GM21723 (cell line): ENCODE measurements at regions not wholly inside any gene's neighbourhood (a gene's known extent, or its start where the extent isn't known, plus 50 kb on each side); places are given as distances from the start of the nearest gene placed in this dataset.

Experiments
- ATAC-seq: cut with Tn5 transposase; IDR thresholded peaks from one replicate; pipeline ENCODE4 v1.9.1; 2021; ENCODE audit warnings: mild to moderate bottlenecking, moderate library complexity; ENCODE audit not compliant: unreplicated experiment

DNA sequence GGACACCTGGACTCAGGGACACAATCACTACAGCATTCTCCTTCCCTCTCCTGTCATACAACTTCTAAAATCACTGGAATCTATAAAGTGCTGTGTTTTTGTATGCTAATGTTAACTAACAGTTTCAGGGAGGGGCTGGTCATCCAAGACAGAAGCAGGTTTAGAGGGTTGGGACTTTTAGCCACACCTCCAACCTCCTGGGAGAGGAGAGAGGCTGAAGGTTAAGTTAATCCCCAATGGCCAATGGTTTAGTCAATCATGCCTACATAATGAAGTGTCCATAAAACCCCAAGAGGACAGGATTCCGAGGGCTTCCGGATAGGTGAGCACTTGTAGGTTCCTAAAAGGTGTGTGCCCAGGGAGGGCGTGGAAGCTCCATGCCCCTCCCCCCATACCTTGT lies 219.3 kb upstream of the CTNNB1 start:
- ATAC-seq = no peak

DNA sequence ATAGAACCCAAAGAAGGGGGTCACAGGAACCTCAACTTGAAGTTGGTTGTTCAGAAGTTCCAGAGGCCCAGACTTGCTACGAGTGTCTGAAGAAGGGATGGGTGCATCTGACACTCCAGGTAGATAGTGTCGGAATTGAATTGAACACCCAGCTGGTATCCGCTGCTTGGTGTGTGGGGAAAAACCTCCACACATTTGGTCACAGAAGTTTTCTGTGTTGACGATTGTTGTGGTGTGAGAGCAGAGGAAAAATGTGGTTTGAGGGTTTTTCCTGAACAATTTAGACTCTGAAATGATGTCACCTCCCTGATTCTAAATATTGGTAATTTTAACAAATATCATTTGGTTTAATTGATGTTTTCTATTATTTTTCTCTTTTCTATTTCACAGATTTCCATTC lies 218.8 kb upstream of the CTNNB1 start:
- no peak for ATAC-seq

DNA sequence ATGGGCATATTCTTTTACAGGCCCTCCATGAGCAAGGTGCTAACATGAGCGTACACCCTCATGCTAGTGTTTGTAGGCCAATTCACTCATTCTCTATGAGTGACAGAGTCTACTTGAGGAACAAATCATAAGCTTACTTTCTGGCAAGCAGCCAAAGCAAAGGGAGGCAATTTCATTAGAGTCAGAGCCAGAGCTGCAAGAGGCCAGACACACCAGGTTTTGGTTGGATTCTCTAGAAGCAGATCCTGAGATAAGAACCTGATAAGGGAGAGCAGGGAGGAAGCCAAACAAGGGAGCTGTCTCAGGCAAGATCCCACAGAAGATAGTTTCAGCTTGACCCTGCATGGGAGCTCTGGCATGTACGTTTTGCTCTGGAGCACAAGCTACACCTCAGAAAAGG lies 214.1 kb upstream of the CTNNB1 start:
- ATAC-seq = no peak

DNA sequence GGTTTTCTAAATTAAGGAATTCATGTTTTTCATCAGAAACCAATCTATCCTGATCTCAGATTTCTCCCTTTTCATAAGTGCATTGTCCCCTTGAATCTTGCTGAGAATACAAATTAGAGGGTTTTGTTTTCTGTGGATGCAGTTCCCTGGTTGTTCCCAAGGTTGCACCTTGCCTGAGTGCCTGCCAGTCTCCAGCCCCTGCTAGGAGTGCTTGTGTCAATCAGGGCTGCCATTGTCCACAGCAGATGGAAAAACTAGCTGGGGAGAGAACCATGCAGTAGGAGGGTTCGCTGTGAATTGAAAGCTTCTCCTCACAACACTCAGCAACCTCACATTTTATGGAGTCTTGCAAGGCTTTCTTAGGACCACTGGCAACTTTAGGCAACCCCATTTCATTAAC lies 210.8 kb upstream of the CTNNB1 start:
- no peak for ATAC-seq

DNA sequence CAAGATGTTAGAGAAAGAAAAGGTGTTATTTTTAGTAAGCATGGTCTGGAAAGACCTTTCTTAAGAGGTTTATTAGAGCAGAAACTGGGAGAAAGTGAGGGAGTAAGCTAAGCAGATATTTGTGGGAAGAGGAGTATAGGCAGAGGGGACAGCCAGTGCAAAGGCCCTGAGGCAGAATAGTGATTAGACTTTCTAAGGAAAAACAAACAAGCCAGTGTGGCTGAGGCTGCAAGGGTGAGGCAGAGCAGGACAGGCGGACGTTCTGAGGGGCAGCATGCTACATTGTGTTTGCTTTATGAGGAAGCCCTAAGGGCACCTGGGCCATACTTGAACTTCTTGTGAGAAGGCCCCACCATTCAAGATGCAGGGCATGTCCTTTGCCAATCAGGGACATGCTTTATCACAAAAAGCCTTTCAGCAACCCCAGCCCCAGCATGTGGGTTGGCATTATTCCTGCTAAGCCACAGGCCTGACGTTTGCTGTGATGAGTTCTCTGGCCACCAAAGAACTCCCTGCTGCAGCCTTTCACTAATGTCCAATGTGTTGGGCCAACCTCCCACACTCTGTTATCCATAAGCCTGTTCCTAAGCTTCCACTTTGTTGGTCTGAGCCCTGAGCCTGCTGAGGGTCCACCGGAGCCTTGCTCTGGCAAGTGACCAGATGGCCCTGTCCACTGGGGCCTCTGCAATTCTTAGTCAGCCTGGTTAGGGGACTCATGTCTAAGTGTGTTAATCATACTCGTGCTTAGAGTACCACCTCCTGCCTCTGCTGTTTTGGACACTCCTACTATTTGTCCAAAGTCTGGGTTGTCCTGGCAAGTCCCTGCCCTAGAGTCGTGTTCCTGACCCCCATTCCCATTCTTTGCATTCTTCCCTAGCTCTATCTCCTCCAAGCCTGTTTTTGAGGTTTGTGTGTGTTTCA lies 209.9 kb upstream of the CTNNB1 start:
- ATAC-seq = no peak

DNA sequence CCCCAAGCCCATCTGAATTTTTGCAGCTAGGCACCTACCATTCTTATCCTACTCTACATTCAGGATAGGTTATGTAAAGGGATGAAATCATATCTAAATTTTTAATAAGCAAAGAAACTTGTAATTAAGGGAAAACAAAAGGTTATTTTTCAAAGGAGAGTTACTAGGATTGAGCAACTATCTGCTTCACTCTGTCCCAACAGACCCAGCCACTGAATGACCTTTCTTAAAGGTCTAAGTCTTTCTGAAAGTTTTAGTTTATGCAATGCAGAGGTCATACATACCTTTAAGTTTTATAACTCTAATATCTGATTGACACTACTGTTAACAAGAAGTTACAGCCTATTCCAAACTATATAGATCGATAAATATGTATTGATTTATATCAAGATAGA lies 209.2 kb upstream of the CTNNB1 start:
- ATAC-seq = no peak

DNA sequence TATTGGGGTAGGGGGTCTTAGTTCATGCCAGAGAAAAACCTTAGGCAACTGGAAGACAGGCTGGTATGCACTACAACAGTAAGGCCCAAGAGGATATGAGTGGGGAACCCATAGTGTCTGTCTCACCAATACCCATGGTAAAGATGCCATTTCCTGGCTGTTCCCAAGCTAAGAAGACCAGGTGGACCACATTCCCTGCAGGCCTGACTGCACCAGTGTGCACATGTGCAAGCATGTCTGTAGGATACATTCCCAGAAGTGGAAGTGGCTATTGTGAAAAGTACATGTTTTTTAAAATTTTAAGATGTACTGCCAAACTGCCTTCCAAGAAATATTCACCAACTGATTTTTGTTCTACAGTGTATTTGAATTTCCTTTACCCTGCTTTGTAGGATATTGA lies 207.3 kb upstream of the CTNNB1 start:
- ATAC-seq = no peak

DNA sequence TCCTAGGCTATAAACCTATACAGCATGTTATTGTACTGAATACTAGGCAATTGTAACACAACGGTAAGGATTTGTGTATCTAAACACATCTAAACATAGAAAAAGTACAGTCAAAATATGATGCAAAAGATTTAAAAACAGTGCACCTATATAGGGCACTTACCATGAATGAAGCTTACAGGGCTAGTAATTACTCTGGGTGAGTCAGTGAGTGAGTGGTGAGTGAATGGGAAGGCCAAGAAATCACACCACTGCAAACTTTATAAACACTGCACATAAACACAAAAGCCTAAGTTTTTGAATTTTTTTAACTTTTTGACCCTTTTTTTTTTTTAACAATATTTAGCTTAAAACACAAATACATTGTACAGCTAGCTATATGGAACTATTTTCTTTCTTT lies 204.7 kb upstream of the CTNNB1 start:
- ATAC-seq = no peak

DNA sequence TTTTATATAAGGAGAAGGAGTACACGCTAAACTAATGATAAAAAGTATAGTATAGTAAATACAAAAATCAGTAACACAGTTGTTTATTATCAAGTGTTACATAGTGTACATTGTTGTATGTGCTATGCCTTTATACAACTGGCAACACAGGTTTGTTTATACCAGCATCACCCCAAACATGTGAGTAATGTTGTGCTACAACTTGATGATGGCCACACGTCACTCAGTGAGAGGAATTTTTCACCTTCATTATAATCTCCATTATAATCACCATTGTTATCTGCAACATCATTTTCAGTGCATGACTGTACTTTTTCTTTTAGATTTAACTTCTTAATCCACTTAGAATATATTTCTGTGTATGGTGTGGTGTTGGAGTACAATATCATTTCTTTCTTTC lies 204.0 kb upstream of the CTNNB1 start:
- ATAC-seq = no peak

DNA sequence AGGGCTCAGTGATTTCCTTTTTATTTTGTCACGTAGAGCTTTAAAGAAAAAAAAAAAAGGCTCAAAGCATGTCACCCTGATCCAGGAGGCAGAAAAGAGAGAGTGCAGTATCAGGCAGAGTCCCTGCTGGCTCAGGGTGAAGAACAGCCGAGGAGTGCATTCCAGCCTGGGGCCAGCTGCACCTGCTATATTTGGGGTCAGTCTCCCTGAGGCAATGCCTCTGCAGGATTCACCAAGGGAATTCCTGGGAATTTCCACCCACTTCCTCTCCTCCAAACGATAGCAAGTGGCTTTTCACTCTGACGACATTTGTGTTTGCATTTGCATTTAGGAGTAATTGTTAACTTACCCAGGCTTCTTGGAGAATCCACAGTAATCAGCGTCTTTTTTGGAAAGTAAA lies 202.9 kb upstream of the CTNNB1 start:
- no peak for ATAC-seq

DNA sequence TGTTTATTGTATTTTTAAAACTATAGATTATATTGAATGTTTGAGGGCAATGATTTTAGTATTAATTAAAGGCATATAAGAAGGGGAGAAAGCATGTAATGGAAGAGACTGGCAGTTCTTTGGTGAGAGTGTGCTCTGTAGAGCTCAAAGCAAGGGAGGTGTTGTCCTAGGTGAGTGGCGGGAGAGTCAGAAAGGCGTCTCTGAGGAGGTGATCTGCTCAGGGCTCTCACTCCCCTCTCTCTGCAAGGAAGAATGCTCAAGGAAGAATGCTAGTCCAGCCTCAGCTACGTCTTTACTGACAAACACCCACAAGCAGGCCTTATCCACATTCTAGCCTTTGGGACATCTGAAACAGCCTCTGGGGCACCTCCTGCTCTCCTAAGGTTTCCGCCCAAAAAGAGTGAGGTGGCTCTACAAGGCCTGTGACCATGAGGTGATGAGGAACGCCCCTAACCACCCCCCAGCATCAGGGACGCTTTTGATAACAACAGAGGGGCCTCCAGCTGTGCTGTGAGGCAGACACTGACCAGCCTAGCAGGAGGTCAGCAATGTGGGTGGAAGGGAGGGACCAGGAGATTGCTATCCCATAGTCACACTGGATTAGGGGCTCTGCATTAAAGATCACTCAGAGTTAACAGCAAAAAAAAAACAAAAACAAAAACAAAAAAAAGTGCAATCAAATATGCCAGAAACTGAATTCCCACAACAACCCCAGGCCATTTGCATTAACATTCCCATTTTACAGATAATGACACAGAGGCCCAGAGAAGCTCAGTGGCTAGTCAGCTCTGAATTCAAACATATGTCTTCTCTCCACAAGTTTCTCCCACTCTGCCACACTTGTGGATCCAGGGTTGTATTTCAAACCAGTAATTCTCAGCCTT lies 202.2 kb upstream of the CTNNB1 start:
- ATAC-seq = no peak

DNA sequence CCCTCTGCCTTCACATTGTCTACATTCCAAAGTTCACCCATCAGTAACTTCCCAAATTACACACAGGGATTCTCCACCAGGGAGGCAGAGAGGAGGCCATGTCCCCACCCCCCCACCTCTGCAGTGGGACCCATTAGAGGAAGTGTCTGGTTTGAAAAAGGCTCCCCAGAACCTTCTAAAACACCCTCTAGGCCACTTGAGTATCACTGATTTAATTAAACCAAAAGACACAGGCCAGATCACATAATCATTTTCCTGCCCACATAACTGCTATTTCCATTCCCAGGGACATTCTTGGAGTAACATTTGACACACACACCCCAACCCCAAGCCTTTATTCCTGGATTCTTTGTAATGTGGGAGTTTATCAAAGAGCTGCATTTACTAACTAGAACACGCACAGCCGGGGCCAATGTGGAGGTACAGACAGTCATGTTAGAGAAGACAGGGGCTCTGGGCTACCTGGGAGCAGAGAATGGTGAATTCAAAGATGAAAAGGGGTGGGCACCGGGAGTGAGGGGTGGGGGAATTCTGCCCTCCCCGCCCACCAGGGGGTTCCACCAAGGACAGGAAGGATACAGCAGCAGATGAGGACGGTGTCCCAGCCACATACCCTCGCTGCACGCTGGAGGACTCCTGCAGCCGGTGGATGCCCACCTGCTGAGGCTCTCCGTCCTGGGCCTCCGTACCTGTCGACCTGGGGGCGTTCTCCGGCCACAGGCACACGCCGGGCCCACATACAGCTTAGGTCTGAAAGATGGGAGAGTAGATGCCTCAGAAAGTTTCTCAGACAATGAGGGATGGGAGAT lies 201.4 kb upstream of the CTNNB1 start:
- no peak for ATAC-seq

DNA sequence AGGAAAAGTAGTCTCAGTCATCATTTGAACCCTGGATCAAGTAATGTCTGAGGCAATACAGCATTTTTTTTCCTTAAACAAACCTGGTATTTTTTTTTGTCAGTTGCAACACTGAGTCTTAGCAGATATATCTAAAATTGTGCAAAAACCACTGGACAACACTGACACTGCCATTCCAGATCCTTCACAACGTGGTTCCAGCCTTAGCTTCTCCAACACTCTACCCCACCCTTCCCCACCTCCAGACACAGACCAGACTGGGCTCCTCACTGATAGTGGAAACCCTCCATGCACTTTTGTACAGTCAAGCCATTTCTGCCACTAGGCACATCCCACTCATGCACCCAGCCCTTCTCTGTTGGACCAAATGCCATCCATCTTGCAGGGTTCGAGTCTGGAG lies 199.6 kb upstream of the CTNNB1 start:
- ATAC-seq = no peak

DNA sequence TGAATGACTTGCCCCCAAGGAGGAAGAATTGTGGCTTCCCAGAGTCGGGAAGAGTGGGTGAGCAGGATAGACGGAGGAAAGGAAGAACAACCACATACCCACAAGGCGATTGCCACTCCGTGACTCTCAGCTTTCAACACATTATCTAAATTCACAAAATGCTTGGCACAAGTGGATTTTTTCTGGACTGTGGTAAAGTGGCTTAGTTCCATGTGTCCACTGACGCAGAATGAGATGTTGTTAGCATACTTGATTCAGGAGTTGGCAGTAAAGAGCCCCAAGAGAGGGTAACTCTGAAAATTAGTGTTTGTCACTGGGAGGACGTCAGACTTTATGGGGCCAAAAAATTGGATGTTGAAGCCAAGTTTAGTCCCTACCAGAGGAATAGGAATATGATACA lies 198.8 kb upstream of the CTNNB1 start:
- ATAC-seq = no peak

DNA sequence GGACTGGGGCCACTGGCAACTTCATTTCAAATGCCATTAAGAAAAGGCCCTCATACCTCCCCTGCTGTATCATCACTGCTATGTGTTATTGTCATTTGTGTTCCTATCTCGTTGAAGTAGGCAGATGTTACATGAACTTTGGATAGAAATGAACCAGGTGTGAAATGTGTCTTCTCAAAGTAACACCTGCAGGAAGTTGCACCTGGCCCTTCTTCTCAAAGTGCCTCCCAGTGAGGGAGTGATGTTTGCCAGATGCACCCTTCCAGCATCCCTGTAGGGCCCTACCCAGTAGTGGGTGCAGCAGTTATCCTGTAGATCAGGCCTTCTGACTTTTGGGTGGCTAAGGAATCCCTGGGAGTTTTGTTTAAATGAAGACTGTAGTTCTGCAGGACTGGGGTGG lies 197.7 kb upstream of the CTNNB1 start:
- no peak for ATAC-seq

DNA sequence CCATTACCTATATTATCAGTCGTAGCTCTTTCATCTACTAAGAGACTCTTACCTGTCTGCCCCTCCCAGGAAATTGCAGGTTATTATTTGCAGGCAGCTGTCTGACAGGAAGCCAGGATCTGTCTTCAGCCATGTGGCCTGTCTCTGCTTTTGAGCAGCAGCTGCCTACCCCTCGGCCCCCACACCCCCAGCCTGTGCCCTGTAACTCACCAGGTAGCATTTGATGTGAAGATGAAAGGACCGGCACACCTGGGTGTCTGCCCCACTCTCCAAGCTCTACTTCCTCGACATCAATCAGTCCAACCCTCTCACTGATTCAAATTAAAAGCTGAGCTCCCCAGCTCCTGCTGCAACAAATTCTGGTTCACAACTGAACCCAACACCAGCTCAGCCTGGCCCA lies 197.2 kb upstream of the CTNNB1 start:
- ATAC-seq = no peak

DNA sequence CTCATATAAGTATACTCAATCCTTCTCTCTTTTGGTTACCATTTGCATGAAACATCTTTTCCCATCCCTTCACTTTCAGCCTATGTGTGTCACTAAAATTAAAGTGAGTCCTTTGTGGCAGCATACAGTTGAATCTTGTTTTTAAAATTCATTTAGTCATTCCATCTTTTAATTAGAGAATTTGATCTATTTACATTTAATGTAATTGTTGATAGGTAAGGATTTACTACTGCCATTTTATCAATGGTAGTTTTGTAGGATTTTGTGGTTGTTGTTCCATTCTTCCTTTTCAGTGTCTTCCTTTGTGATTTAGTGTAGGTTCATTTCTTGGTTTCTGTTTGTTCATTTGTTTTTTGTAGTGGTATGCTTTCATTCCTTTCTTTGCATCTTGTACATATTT lies 191.9 kb upstream of the CTNNB1 start:
- no peak for ATAC-seq

DNA sequence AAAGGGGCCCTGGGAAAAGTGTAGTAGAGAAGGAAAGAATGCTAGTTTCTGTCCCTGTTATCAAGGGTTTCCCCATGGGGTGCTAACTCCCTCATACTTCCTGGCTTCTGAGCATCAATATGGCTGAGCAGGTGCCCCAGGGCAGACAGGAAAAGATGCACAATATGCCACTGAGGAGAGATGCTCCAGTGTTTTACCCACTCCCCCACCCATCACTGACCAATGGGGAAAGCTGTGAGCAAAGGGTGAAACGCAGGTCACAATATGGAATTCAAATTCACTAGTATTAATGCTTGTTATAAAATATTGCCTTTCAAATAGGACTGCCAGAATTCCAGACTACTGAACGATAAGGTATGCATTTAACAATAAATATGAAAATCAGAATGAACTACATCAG lies 187.5 kb upstream of the CTNNB1 start:
- ATAC-seq = no peak

DNA sequence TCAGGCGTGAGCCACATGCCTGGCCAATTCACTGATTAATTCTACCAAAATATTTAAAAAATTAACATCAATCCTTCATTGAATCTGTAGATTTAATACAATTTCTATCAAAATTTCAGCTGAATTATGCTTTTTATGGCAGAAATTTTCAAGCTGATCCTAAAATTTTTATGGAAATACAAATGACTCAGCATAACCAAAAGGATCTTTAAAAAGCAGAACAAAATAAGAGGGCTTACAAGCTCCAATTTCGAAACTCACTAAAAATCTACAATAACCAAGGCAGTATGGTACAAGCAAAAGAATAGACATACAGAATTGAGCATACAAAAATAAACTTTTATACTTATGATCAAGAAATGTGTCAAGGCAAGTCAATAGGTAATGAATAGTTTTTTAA lies 180.4 kb upstream of the CTNNB1 start:
- no peak for ATAC-seq

DNA sequence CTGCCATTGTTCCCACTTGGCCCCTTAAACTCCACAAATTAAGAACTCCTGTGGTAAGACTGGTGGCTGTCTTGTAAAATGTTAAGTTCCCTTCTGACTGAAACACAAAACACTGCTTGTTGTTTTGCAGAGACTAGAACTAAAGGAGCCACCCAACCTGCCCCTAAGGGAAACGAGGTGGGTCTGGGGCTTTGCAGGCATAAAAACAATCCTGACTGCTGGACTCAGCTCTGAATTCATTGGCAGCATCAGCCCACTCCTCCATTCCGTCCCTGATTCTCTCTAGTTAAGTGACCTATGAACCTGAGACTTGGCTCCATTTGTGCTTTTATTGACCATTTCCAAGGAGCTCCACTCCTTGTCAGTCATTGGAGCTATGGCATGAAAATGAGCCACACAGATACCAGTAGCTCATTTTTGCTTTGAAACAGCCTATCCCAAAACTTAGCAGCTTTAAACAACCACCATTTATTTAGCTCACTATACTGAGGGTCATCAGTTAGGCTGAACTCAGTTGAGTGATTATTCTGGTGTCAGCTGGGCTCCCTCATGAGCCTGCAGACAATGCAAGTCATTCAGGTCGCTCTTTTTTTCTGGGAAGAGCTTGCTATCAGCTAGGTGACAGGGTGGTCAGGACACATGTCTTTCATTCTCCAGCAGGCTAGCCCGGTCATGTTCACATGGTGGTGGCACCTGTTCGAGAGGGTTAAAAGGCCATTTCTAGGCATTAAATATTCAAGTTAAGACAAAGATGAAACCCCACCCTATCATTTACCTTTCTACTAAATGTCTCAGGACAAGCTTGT lies 175.1 kb upstream of the CTNNB1 start:
- no peak for ATAC-seq
